ENCODE measurements at regions not wholly inside any gene's neighbourhood (a gene's known extent, or its start where the extent isn't known, plus 50 kb on each side); places are given as distances from the start of the nearest gene placed in this dataset.

DNA sequence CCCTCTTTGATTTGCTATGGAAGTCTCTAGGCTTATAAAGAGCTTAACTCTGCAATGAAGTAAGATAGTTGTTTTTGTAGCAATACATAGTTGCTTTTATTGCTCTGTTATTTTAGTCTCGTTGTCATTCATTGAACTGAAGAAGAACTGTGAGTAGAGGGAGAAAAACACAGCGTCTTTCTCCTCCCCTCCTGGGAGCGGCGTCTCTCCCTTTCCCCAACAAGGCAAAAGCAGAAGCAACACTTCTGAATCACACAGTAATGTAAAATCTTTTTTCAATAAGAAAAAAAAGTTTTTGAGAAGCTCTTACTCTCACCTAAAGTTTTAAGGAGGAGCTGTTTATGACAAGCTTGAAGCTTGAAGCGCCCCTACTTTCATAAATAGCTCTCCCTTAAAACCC, 119.3 kb upstream of the SLC7A14 start:
- TF ChIP-seq, protein P1, sequence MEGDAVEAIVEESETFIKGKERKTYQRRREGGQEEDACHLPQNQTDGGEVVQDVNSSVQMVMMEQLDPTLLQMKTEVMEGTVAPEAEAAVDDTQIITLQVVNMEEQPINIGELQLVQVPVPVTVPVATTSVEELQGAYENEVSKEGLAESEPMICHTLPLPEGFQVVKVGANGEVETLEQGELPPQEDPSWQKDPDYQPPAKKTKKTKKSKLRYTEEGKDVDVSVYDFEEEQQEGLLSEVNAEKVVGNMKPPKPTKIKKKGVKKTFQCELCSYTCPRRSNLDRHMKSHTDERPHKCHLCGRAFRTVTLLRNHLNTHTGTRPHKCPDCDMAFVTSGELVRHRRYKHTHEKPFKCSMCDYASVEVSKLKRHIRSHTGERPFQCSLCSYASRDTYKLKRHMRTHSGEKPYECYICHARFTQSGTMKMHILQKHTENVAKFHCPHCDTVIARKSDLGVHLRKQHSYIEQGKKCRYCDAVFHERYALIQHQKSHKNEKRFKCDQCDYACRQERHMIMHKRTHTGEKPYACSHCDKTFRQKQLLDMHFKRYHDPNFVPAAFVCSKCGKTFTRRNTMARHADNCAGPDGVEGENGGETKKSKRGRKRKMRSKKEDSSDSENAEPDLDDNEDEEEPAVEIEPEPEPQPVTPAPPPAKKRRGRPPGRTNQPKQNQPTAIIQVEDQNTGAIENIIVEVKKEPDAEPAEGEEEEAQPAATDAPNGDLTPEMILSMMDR (IDR thresholded peaks at IDR 0.05; ENCODE audit: insufficient read depth, low read length, poor library complexity, severe bottlenecking): no peak
- TF ChIP-seq EZH2phosphoT487 (conservative IDR thresholded peaks at IDR 0.05; ENCODE audit: low read length): no peak

All from SU-DHL-6 (cell line).